Inflammatory macrophage (primary cell): ENCODE measurements at regions not wholly inside any gene's neighbourhood (a gene's known extent, or its start where the extent isn't known, plus 50 kb on each side); places are given as distances from the start of the nearest gene placed in this dataset.
"Not testable (repeated sequence)": the region's sequence is repeated elsewhere in the genome, so short reads cannot be mapped to it uniquely, and the experiment has no call there.

Source experiments
- DNase-seq, 2 donors: peaks; one replicate each; pipeline ENCODE4 v3.0.0-alpha.2; 2020 to 2022

- DNase-seq: not testable (repeated sequence)
Measured at GRCh38 chrX:10469-11458, 270.4 kb upstream of the PLCXD1 start.

- not testable (repeated sequence) for DNase-seq
Measured at GRCh38 chrX:13821-14443, 267.2 kb upstream of the PLCXD1 start.

- not testable (repeated sequence) for DNase-seq
Measured at GRCh38 chrX:14452-14851, 266.7 kb upstream of the PLCXD1 start.

GRCh38 chrX:18768-19454, 262.3 kb upstream of the PLCXD1 start:
- not testable (repeated sequence) for DNase-seq

GRCh38 chrX:19455-19827, 261.7 kb upstream of the PLCXD1 start:
- DNase-seq: not testable (repeated sequence)

- DNase-seq: peak in 1 of 2 donors; percentile 0
Measured at GRCh38 chrX:19912-20571, 261.1 kb upstream of the PLCXD1 start.

- DNase-seq: not testable (repeated sequence)
Measured at GRCh38 chrX:24139-24538, 257.0 kb upstream of the PLCXD1 start.
